Activated CD4-positive, alpha-beta T cell treated with anti-CD3 and anti-CD28 coated beads for 4 hours (primary cell): ENCODE measurements at regions not wholly inside any gene's neighbourhood (a gene's known extent, or its start where the extent isn't known, plus 50 kb on each side); places are given as distances from the start of the nearest gene placed in this dataset.
"Not testable (repeated sequence)": the region's sequence is repeated elsewhere in the genome, so short reads cannot be mapped to it uniquely, and the experiment has no call there.

Source experiments
- DNase-seq, 2 donors: peaks; one replicate each; pipeline ENCODE4 v3.0.0-alpha.2; 2020

GRCh38 chr1:166628259-166628658 is 211.0 kb upstream of the POGK start:
- DNase-seq, result no peak

- DNase-seq, result no peak
These were observed 209.3 kb upstream of the POGK start for GRCh38 chr1:166629946-166630345.

GRCh38 chr1:166630369-166630768 is 208.9 kb upstream of the POGK start:
- no peak for DNase-seq

DNA sequence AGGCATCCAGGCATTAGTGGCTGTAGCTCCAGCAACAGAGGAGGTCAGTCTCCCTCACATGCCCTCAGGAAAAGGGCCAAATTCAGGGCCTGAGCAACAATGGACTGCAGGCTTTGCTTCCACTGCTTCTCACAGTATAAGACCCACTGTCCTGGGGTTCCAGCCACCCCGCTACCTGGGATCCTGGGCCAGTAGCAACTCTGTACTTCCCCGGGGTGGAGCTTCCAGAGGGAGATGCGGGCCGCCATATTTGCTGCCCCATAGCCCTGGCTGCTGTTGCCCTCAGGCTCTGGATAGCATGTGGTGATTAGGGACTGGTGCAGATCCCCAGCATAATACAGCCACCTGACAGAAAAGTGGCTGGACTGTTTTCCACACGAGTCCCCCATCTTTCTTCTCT is 201.1 kb upstream of the POGK start:
- no peak for DNase-seq

- DNase-seq, result not testable (repeated sequence)
These were observed 182.0 kb upstream of the POGK start for GRCh38 chr1:166657228-166657627.

GRCh38 chr1:166666790-166667189 is 172.5 kb upstream of the POGK start:
- not testable (repeated sequence) for DNase-seq

GRCh38 chr1:166667600-166667999 is 171.7 kb upstream of the POGK start:
- not testable (repeated sequence) for DNase-seq

GRCh38 chr1:166671627-166672026 is 167.6 kb upstream of the POGK start:
- no peak for DNase-seq

GRCh38 chr1:166673722-166674121 is 165.6 kb upstream of the POGK start:
- DNase-seq, result no peak

GRCh38 chr1:166675213-166675612 is 164.1 kb upstream of the POGK start:
- no peak for DNase-seq

DNA sequence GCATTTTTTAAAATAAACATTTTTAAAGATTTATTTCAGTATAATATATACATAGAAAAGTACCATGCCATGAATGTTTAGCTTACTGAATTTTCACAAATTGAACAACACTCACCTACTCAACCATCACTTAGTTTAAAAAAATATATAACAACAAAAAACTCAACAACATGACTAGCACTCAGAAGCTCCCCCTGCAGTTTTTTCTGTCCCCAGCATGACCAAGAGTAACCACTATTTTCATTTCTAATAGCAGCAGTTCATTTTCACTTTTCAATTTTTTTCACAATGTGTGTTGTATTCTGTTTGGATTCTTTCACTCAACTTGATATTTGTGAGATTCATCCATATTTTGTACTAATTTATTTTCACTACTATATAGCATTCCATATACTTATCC is 162.3 kb upstream of the POGK start:
- DNase-seq, result no peak

DNA sequence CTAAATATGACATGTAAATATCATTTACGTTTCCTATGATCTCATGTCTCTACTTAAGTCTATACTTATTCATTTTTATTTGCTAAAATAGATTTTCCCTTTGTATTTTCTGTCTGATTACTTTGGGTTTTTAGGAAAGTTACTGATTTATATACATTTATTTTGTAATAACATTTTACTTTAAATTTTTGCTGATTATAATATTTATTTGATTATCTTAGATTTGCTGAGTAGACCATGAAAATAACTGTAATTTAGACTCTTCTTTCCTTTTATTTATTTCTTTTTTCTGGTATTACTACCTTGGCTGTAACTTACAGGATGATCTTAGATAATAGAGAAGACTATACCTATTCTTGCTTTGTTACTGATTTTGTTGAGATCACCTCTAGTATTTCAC is 159.9 kb upstream of the POGK start:
- no peak for DNase-seq

DNA sequence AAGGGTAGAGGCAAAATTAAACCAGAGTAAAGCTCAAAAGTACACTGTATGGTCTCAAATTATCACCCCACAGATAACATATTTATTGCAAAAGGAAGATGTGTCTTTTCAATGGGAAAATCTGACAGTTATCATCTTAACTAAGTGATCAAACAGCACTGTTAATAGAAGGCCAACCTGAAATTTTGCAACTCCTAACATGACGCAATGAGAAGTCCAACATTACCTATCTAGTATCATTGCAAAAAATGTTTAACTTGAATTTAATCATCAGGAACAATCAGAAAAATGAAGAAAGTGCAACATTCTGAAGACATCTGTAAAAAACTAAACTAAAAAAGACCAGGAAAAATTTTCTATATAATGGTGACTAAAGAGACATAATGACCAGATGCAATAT is 156.7 kb upstream of the POGK start:
- DNase-seq, result no peak

- DNase-seq, result not testable (repeated sequence)
These were observed 154.6 kb upstream of the POGK start for GRCh38 chr1:166684669-166685068.

DNA sequence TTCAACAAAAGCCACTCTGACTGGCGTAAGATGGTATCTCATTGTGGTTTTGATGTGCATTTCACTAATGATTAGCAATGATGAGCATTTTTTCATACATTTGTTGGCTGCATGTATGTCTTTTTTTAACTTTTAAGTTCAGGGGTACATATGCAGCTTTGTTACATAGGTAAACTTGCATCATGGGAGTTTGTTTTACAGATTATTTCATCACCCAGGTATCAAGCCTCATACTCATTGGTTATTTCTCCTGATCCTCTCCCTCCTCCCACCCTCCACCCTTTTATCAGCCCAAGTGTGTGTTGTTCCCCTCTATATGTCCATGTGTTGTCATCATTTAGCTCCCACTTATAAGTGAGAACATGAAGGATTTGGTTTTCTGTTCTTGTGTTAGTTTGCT is 154.1 kb upstream of the POGK start:
- DNase-seq, result no peak

DNA sequence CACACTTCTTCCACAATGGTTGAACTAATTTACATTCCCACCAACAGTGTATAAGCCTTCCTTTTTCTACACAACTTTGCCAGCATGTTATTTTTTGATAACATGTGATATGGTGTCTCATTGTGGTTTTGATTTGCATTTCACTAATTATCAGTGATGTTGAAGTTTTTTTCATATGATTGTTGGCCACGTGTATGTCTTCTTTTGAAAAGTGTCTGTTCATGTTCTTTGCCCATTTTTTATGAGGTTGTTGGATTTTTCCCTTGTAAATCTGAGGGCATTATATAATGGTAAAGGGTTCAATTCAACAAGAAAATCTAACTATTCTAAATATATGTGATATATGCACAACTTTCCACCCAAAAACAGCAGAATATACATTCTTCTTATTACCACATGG is 153.4 kb upstream of the POGK start:
- DNase-seq, result not testable (repeated sequence)

GRCh38 chr1:166690596-166690995 is 148.7 kb upstream of the POGK start:
- not testable (repeated sequence) for DNase-seq

DNA sequence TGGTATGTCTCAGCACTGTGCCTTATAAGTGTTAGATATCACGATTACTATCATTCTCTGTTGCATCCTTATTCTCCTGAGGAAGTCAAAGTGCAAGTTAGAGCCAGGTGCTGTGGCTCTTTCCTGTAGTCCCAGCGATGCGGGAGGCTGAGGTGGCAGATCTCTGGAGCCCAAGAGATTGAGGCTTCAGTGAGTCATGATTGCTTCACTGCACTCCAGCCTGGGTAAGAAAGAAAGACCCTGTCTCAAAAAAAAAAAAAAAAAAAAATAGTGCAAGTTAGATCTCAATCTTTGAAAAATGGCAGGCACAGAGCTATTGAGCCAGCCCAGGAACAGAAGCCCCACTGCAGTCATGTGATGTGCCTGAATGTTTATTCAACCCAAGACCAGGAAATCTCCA is 147.8 kb upstream of the POGK start:
- no peak for DNase-seq

- DNase-seq, result no peak
These were observed 146.9 kb upstream of the POGK start for GRCh38 chr1:166692346-166692745.

GRCh38 chr1:166693158-166693557 is 146.1 kb upstream of the POGK start:
- DNase-seq, result no peak

- no peak for DNase-seq
These were observed 145.5 kb upstream of the POGK start for GRCh38 chr1:166693673-166694297.

GRCh38 chr1:166695115-166695514 is 144.2 kb upstream of the POGK start:
- DNase-seq, result no peak

DNA sequence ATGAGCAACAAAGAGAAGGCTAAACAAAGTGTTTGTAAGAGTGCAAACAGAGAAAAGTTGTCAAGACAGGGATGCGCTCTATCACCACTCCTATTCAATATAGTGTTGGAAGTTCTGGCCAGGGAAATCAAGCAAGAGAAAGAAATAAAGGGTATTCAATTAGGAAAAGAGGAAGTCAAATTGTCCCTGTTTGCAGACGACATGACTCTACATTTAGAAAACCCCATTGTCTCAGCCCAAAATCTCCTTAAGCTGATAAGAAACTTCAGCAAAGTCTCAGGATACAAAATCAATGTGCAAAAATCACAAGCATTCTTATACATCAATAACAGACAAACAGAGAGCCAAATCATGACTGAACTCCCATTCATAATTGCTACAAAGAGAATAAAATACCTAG is 143.4 kb upstream of the POGK start:
- not testable (repeated sequence) for DNase-seq

- DNase-seq, result no peak
These were observed 140.5 kb upstream of the POGK start for GRCh38 chr1:166698771-166699170.

DNA sequence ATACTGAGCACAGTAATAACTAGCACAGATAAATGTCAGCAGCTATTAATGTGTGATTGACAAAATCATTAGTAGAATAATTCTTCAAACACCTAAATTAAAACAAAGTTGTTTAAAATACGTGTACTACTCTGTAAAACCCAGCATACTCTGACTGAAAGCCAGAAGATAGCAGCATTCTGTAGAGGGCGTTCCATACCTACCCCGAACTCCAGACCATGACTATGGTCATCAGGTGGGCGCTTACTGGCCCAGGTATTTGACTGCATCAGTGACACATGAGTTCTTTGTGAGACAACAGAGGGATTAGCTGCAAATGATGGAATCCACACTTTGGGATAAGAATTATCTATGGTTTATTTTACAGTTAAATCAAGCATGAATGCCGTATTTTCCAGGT is 139.7 kb upstream of the POGK start:
- DNase-seq, result no peak

GRCh38 chr1:166700696-166701095 is 138.6 kb upstream of the POGK start:
- no peak for DNase-seq
